HepG2 (cell line): ENCODE measurements at regions not wholly inside any gene's neighbourhood (a gene's known extent, or its start where the extent isn't known, plus 50 kb on each side); places are given as distances from the start of the nearest gene placed in this dataset.

Experiments
- ARID2 ChIP-seq: sonication (generic); formaldehyde crosslinking; IDR thresholded peaks from 2 replicates; pipeline ENCODE4 v1.8.1; 2022; ENCODE audit warnings: mild to moderate bottlenecking, missing genetic modification reagents, borderline replicate concordance
- HDAC1 ChIP-seq: sonication (generic); formaldehyde crosslinking; IDR thresholded peaks from 2 replicates; pipeline ENCODE4 v1.5.1; 2020; ENCODE audit warnings: mild to moderate bottlenecking, missing genetic modification reagents
- HOXA5 ChIP-seq: sonication (generic); formaldehyde crosslinking; IDR thresholded peaks from 2 replicates; pipeline ENCODE4 v1.4.0; 2020; ENCODE audit warnings: missing genetic modification reagents
- KAT8 ChIP-seq: IDR thresholded peaks from 2 replicates; pipeline ENCODE4 v1.6.1; 2016; ENCODE audit warnings: missing genetic modification reagents, missing compliant biosample characterization
- KDM2A ChIP-seq: sonication (generic); formaldehyde crosslinking; IDR thresholded peaks from 2 replicates; pipeline ENCODE4 v1.4.0; 2020; ENCODE audit warnings: low read depth, missing genetic modification reagents, borderline replicate concordance
- LCORL ChIP-seq, 2 experiments: fragments of 450-650 bp in 1 of 2; sonication (generic) in 1 of 2; formaldehyde crosslinking in 1 of 2; IDR thresholded peaks; 2 replicates each; pipeline versions ENCODE4 v1.5.0 to v1.6.1; 2017 to 2020; ENCODE audit warnings: antibody characterized with exemption in 1 of 2, missing genetic modification reagents in 1 of 2
- MTA1 ChIP-seq: sonication (generic); formaldehyde crosslinking; IDR thresholded peaks from 2 replicates; pipeline ENCODE4 v1.4.0; 2020; ENCODE audit warnings: missing genetic modification reagents, mild to moderate bottlenecking, borderline replicate concordance
- NCOA5 ChIP-seq: sonication (generic); formaldehyde crosslinking; IDR thresholded peaks from 2 replicates; pipeline ENCODE4 v1.4.0; 2020; ENCODE audit warnings: missing genetic modification reagents
- NR2F6 ChIP-seq, 2 experiments: IDR thresholded peaks; 2 replicates each; pipeline ENCODE4 v1.6.1; 2016; ENCODE audit warnings: antibody characterized with exemption in 1 of 2, mild to moderate bottlenecking in 1 of 2
- PHF20 ChIP-seq: sonication (generic); formaldehyde crosslinking; IDR thresholded peaks from 2 replicates; pipeline ENCODE4 v1.5.0; 2020; ENCODE audit warnings: mild to moderate bottlenecking, missing genetic modification reagents
- XRCC5 ChIP-seq: fragments of 200-400 bp; formaldehyde crosslinking; optimal IDR thresholded peaks from 2 replicates; pipeline ENCODE3; 2017; ENCODE audit warnings: mild to moderate bottlenecking, low read length
- ZMAT3 ChIP-seq: sonication (generic); formaldehyde crosslinking; conservative IDR thresholded peaks from 2 replicates; pipeline ENCODE4 v1.7.0; 2021; ENCODE audit warnings: missing genetic modification reagents
- ZNF224 ChIP-seq: sonication (generic); formaldehyde crosslinking; IDR thresholded peaks from 2 replicates; pipeline ENCODE4 v1.5.0; 2020; ENCODE audit warnings: mild to moderate bottlenecking, missing genetic modification reagents
- ZNF256 ChIP-seq: sonication (generic); formaldehyde crosslinking; conservative IDR thresholded peaks from 2 replicates; pipeline ENCODE4 v1.4.0; 2020; ENCODE audit warnings: missing genetic modification reagents
- ZNF329 ChIP-seq: sonication (generic); formaldehyde crosslinking; IDR thresholded peaks from 2 replicates; pipeline ENCODE4 v1.9.0; 2021; ENCODE audit warnings: low read depth, mild to moderate bottlenecking, missing genetic modification reagents
- ZNF768 ChIP-seq: sonication (generic); formaldehyde crosslinking; IDR thresholded peaks from 2 replicates; pipeline ENCODE4 v1.4.0; 2020; ENCODE audit warnings: missing genetic modification reagents
- ZNF777 ChIP-seq: sonication (generic); formaldehyde crosslinking; IDR thresholded peaks from 2 replicates; pipeline ENCODE4 v1.4.0; 2020; ENCODE audit warnings: missing genetic modification reagents
- ZNF781 ChIP-seq: sonication (generic); formaldehyde crosslinking; IDR thresholded peaks from 2 replicates; pipeline ENCODE4 v1.5.1; 2020; ENCODE audit warnings: borderline replicate concordance, mild to moderate bottlenecking, missing genetic modification reagents; ENCODE audit errors: not compliant biosample characterization
- ZNF850 ChIP-seq: sonication (generic); formaldehyde crosslinking; conservative IDR thresholded peaks from 2 replicates; pipeline ENCODE4 v1.9.0; 2021; ENCODE audit warnings: mild to moderate bottlenecking, missing genetic modification reagents
- TF ChIP-seq, protein P1 (sequence below): sonication (generic); formaldehyde crosslinking; IDR thresholded peaks from 2 replicates; pipeline ENCODE4 v1.8.1; 2023; ENCODE audit warnings: mild to moderate bottlenecking, moderate library complexity, missing genetic modification reagents
- TF ChIP-seq, protein P2 (sequence below): sonication (generic); formaldehyde crosslinking; IDR thresholded peaks from 2 replicates; pipeline ENCODE4 v1.4.0; 2020; ENCODE audit warnings: missing genetic modification reagents
- TF ChIP-seq, protein P3 (sequence below): sonication (generic); formaldehyde crosslinking; conservative IDR thresholded peaks from 2 replicates; pipeline ENCODE4 v1.5.0; 2020; ENCODE audit warnings: missing genetic modification reagents

DNA sequence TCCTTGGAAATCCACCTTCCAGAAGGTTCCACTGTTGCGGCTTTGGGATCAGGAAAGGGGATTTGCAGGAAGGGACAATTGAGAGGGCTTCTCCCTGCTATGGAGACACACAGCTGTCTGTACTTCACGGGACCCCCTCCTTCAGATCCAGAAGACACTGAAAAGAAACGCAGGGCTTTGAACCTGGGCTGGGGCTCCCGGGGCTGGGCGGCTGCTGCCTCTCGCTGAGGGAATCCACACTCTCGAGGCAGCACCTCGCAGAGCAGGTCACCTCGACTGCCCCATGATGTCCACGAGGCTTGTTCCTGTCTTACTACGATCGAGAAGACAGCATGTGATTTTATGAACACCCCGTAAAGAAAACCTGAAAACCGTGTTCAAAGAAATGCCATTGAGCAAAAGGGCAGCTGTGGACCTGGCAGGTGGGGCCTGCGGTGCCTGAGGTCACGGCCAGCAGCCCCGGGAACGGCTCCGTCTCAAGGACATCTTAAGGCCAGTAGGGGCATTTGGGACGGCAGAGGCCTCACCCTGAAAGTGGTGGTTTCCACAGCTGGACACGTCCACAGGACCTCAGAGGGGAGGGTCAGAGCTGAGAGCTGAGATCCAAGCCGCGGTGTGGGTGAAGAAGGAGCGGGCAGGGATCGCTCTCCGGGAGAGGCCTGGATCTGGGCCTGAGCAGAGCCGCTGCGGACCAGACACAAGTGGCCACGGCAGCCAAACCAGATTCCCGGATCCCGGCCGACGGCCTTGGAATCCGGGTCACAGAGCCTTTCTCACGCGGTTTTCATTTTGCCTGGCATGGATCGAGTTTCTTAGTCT, 165.7 kb downstream of the RTP5 start (continued):
- TF ChIP-seq PHF20 (no peak), NCOA5 (CRISPR knock-in tag) (no peak), ZNF768 (CRISPR knock-in tag) (0 out of 2 replicates have a peak, but pooled peaks have one; percentile 33), NR2F6 (IDR thresholded peaks at IDR 0.05) (no peak), NR2F6 (CRISPR knock-in tag; IDR thresholded peaks at IDR 0.05) (peak; percentile 44; the same call in 1 of the 2 replicates), ZNF224 (no peak), ZNF329 (CRISPR knock-in tag) (no peak), ARID2 (CRISPR knock-in tag) (0 out of 2 replicates have a peak, but pooled peaks have one; percentile 25), ZMAT3 (CRISPR knock-in tag) (no peak), ZNF781 (peak; percentile 53), KDM2A (CRISPR knock-in tag) (0 out of 2 replicates have a peak, but pooled peaks have one; percentile 8), KAT8 (CRISPR knock-in tag) (no peak), ZNF256 (CRISPR knock-in tag) (no peak; the same call in 1 of the 2 replicates), HOXA5 (no peak), ZNF777 (CRISPR knock-in tag) (peak; percentile 58; the same call in 1 of the 2 replicates), XRCC5 (peak; percentile 13), MTA1 (CRISPR knock-in tag) (peak; percentile 27; the same call in 1 of the 2 replicates), ZNF850 (CRISPR knock-in tag) (no peak), HDAC1 (CRISPR knock-in tag) (peak; percentile 37; the same call in 1 of the 2 replicates), LCORL (IDR thresholded peaks at IDR 0.05) (no peak), LCORL (CRISPR knock-in tag; IDR thresholded peaks at IDR 0.05) (0 out of 2 replicates have a peak, but pooled peaks have one; percentile 11)
- TF ChIP-seq, protein P1, sequence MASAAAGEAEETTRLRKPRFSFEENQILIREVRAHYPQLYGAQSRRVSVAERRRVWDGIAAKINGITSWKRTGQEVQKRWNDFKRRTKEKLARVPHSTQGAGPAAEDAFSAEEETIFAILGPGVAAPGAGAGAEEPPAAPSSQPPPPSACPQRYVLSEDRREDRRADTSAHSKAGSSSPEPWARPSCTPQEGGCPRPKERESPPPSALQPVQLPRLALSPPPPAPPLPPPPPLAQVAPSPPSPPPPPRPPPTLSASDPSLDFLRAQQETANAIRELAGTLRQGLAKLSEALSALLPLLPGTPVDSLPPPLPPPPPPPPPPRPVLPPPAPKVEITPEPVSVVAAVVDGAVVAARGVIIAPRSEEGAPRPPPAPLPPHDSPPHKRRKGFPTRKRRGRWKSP (CRISPR knock-in tag): 0 out of 2 replicates have a peak, but pooled peaks have one; percentile 19
- TF ChIP-seq, protein P2, sequence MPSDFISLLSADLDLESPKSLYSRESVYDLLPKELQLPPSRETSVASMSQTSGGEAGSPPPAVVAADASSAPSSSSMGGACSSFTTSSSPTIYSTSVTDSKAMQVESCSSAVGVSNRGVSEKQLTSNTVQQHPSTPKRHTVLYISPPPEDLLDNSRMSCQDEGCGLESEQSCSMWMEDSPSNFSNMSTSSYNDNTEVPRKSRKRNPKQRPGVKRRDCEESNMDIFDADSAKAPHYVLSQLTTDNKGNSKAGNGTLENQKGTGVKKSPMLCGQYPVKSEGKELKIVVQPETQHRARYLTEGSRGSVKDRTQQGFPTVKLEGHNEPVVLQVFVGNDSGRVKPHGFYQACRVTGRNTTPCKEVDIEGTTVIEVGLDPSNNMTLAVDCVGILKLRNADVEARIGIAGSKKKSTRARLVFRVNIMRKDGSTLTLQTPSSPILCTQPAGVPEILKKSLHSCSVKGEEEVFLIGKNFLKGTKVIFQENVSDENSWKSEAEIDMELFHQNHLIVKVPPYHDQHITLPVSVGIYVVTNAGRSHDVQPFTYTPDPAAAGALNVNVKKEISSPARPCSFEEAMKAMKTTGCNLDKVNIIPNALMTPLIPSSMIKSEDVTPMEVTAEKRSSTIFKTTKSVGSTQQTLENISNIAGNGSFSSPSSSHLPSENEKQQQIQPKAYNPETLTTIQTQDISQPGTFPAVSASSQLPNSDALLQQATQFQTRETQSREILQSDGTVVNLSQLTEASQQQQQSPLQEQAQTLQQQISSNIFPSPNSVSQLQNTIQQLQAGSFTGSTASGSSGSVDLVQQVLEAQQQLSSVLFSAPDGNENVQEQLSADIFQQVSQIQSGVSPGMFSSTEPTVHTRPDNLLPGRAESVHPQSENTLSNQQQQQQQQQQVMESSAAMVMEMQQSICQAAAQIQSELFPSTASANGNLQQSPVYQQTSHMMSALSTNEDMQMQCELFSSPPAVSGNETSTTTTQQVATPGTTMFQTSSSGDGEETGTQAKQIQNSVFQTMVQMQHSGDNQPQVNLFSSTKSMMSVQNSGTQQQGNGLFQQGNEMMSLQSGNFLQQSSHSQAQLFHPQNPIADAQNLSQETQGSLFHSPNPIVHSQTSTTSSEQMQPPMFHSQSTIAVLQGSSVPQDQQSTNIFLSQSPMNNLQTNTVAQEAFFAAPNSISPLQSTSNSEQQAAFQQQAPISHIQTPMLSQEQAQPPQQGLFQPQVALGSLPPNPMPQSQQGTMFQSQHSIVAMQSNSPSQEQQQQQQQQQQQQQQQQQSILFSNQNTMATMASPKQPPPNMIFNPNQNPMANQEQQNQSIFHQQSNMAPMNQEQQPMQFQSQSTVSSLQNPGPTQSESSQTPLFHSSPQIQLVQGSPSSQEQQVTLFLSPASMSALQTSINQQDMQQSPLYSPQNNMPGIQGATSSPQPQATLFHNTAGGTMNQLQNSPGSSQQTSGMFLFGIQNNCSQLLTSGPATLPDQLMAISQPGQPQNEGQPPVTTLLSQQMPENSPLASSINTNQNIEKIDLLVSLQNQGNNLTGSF: 0 out of 2 replicates have a peak, but pooled peaks have one; percentile 23
- TF ChIP-seq, protein P3, sequence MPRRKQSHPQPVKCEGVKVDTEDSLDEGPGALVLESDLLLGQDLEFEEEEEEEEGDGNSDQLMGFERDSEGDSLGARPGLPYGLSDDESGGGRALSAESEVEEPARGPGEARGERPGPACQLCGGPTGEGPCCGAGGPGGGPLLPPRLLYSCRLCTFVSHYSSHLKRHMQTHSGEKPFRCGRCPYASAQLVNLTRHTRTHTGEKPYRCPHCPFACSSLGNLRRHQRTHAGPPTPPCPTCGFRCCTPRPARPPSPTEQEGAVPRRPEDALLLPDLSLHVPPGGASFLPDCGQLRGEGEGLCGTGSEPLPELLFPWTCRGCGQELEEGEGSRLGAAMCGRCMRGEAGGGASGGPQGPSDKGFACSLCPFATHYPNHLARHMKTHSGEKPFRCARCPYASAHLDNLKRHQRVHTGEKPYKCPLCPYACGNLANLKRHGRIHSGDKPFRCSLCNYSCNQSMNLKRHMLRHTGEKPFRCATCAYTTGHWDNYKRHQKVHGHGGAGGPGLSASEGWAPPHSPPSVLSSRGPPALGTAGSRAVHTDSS (CRISPR knock-in tag): 0 out of 2 replicates have a peak, but pooled peaks have one; percentile 44
